Retina (tissue), 1 donor: ENCODE measurements at regions not wholly inside any gene's neighbourhood (a gene's known extent, or its start where the extent isn't known, plus 50 kb on each side); places are given as distances from the start of the nearest gene placed in this dataset.

ENCODE experiments used
- DNase-seq: peaks from one replicate; pipeline ENCODE4 v3.0.0-alpha.2; 2016

GRCh38 chr10:52443419-52444388 lies 129.6 kb downstream of the DKK1 start:
- DNase-seq: no peak

- no peak for DNase-seq
Observed at GRCh38 chr10:52446391-52446790, 132.3 kb downstream of the DKK1 start.

- DNase-seq: no peak
Observed at GRCh38 chr10:52447931-52448353, 133.9 kb downstream of the DKK1 start.

GRCh38 chr10:52450762-52451291 lies 136.7 kb downstream of the DKK1 start:
- DNase-seq: no peak

GRCh38 chr10:52451817-52452216 lies 137.7 kb downstream of the DKK1 start:
- no peak for DNase-seq

- DNase-seq: no peak
Observed at GRCh38 chr10:52452600-52453493, 138.8 kb downstream of the DKK1 start.

GRCh38 chr10:52453501-52453900 lies 139.4 kb downstream of the DKK1 start:
- DNase-seq: no peak

- DNase-seq: no peak
Observed at GRCh38 chr10:52454491-52454890, 140.4 kb downstream of the DKK1 start.

GRCh38 chr10:52455098-52455497 lies 141.0 kb downstream of the DKK1 start:
- no peak for DNase-seq

- DNase-seq: no peak
Observed at GRCh38 chr10:52459097-52459496, 145.0 kb downstream of the DKK1 start.

GRCh38 chr10:52463826-52464225 lies 149.7 kb downstream of the DKK1 start:
- no peak for DNase-seq

- no peak for DNase-seq
Observed at GRCh38 chr10:52464368-52465124, 150.5 kb downstream of the DKK1 start.

- no peak for DNase-seq
Observed at GRCh38 chr10:52465202-52465601, 151.1 kb downstream of the DKK1 start.

GRCh38 chr10:52466464-52466863 lies 152.4 kb downstream of the DKK1 start:
- no peak for DNase-seq

- DNase-seq: no peak
Observed at GRCh38 chr10:52469970-52470705, 156.1 kb downstream of the DKK1 start.

GRCh38 chr10:52472406-52473146 lies 158.5 kb downstream of the DKK1 start:
- no peak for DNase-seq

- no peak for DNase-seq
Observed at GRCh38 chr10:52474265-52474664, 160.2 kb downstream of the DKK1 start.

GRCh38 chr10:52477305-52477704 lies 163.2 kb downstream of the DKK1 start:
- no peak for DNase-seq

GRCh38 chr10:52479567-52479966 lies 165.5 kb downstream of the DKK1 start:
- no peak for DNase-seq

GRCh38 chr10:52481986-52482555 lies 168.0 kb downstream of the DKK1 start:
- DNase-seq: peak; percentile 39

- no peak for DNase-seq
Observed at GRCh38 chr10:52483587-52483986, 169.5 kb downstream of the DKK1 start.
